Frontal cortex (tissue), 3 donors: ENCODE measurements at regions not wholly inside any gene's neighbourhood (a gene's known extent, or its start where the extent isn't known, plus 50 kb on each side); places are given as distances from the start of the nearest gene placed in this dataset.
A peak's percentile ranks its signal among the peaks of the same experiment; 100 is the strongest.
"Not testable (repeated sequence)": the region's sequence is repeated elsewhere in the genome, so short reads cannot be mapped to it uniquely, and the experiment has no call there.

Experiments
- DNase-seq, 2 donors: peaks; one replicate each; pipeline ENCODE4 v3.0.0; 2012; ENCODE audit warnings: low spot score in 2 of 2
- FAIRE-seq: peaks from 2 replicates; lab custom pipeline; 2012; peaks lifted over from hg19 to GRCh38; lab: Jason Lieb, UNC
- donor health status: control.
- donor health status: control.
- donor health status: control.

DNA sequence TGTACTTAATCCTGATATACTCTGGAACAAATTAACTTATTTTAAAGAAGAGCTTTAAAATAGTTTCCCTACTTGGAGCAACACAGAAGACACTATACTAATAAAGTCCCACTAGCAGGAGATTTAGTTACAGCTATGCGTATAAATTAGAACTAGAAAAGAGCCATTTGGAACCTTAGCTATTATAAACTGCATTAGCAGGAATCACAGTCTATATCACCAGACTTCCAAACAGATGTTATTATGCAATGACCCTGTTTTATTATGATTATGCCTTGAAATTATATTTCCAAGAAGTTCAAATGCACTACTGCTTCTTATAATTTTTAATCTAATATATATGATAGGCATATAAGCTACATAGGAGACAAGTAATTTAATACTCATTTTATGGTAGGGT lies 95.5 kb upstream of the WDR44 start:
- FAIRE-seq (no peak), DNase-seq (no peak)

GRCh38 chrX:118251271-118251670 lies 94.6 kb upstream of the WDR44 start:
- FAIRE-seq (no peak), DNase-seq (no peak)

GRCh38 chrX:118252967-118253366 lies 92.9 kb upstream of the WDR44 start:
- FAIRE-seq, result no peak
- DNase-seq, result no peak

- FAIRE-seq (peak; percentile 91), DNase-seq (peak; percentile 4 to 19)
Measured at GRCh38 chrX:118254611-118255010, 91.3 kb upstream of the WDR44 start.

- no peak for FAIRE-seq
- no peak for DNase-seq
Measured at GRCh38 chrX:118255921-118256320, 90.0 kb upstream of the WDR44 start.

GRCh38 chrX:118257781-118258180 lies 88.1 kb upstream of the WDR44 start:
- FAIRE-seq (no peak), DNase-seq (no peak)

DNA sequence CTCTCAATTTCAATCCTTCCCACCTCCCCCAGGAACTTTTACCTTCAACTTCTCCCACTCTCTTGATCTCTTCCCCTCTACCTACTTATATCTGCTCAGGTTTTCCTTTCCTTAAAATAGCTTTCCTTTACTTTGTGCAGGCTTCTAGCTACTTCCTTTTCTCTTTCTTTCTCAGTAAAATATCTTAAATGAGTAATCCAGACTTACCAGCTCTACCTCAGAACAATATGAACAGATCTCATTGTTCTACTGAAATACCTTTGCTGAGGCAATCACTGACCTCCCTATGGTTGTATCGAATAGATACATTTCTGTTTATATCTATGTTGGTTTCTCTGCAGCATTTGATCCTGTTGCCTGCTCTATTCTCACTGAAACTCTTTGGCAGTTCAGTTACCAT lies 86.7 kb upstream of the WDR44 start:
- FAIRE-seq (no peak), DNase-seq (no peak)

- no peak for FAIRE-seq
- no peak for DNase-seq
Measured at GRCh38 chrX:118261151-118261550, 84.8 kb upstream of the WDR44 start.

DNA sequence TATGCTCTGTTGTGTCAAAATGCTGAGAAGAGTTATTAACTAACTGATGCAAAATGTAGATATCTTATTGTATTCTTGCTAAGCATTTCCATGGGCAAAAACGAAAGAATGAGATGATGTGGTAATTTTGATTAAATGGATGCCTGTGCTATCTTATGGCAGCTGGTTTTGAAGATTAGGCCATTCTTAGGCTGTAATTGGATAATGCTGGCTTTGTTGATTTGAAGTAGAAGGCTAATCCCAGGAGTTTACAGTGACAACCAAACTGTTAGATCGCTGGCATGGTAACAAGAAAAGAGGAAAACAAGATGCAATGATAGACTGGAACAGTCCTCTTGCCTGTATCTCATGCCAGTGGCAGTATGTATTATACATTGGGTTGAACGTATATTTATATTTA lies 74.1 kb upstream of the WDR44 start:
- FAIRE-seq, result no peak
- no peak for DNase-seq

DNA sequence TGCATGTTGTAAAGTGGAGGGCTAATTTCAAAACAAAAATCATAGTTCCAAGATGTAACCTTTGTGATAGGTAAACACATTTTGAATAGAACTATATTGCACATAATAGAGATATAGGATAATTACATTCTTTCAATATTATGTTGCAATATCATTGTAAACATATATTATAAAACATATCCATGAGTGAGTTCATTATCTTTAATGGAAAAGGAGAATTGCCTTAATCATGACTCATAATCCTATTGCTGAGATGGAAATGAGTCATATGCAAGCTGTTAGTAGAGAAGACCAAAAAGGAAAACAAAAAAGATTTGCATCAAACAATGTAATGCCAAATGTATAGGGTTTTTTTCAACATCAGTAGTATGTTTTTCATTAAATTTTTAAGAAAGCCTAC lies 73.7 kb upstream of the WDR44 start:
- DNase-seq (no peak), FAIRE-seq (no peak)

DNA sequence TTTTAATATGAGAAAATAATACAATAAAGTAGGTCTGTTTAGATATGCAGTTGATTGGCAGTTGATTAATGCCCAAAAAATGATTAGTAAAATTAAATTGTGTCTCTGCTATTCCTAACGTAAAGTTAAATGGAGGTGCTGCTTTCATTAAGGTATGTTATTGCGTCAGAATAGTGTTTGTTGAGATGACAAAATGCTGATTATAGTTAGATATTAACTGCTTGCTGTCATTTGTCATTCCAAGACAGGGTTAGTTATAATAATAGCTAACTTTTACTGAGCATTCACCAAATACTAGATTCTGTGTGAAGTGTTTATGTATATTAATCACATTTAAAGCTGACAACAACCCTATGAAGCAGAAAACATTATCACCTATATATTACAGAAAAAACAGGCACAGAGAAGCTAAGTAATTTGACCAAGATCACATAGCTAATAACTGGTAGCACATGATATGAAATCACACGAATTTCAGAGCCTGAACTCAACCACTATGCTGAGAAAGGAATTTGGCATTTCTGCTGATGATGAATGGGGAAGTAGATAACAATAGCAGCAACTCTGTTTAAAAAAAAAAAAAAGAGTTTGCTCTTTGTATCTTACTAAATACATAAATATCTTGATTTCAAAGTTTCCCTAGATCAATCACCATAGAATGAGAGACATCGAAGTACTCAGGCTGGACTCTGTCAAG lies 59.7 kb upstream of the WDR44 start:
- DNase-seq (no peak), FAIRE-seq (no peak)

DNA sequence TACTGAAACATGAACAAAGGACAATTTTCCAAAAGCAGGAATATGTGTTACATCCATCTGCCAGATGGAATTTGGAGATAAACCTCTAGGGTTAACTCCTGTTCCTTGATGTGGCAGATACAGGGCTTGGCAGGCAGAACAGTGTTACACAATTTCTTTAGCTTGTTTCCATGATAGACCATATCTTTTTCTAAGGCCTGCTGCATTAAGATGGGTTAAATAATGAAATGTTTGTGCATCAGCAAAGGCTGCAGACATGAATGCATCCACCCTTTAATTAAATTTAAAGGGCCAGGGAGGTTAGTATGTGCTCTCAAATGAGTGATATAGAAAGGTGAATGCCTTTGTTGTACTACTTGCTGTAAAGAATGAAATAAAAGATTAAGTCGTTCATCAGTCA lies 50.1 kb upstream of the WDR44 start:
- not testable (repeated sequence) for FAIRE-seq, DNase-seq
